IMR-90 (cell line): ENCODE measurements at regions not wholly inside any gene's neighbourhood (a gene's known extent, or its start where the extent isn't known, plus 50 kb on each side); places are given as distances from the start of the nearest gene placed in this dataset.

Experiments
- ATAC-seq: fragments of 200-7000 bp; cut with Tn5 transposase; 2 replicates; pipeline ENCODE4 v1.9.1; 2020; ENCODE audit warnings: low read depth, mild to moderate bottlenecking, moderate library complexity
- BruUV-seq: library from RNA; stranded (reverse); fragments of 400-500 nt; replicated peaks from 2 replicates; lab custom pipeline; 2021; lab: Mats Ljungman, UMichigan
- CTCF ChIA-PET: fragments of 300-600 bp; formaldehyde crosslinking; extraction: SDS; loops from one replicate; lab custom pipeline; 2021; ENCODE audit warnings: antibody characterized with exemption; lab: Yijun Ruan, JAX
- POLR2A ChIA-PET: fragments of 300-600 bp; sonication (Branson Sonifier 250); formaldehyde crosslinking; loops from one replicate; lab custom pipeline; 2022; ENCODE audit warnings: antibody characterized with exemption; ENCODE audit not compliant: unreplicated experiment; lab: Charles Lee
- DNase-seq: peaks from one replicate; pipeline ENCODE4 v3.0.0; 2013
- H2AFZ ChIP-seq: replicated peaks from 2 replicates; pipeline ENCODE3; 2013; ENCODE audit warnings: low read length, mild to moderate bottlenecking; ENCODE audit not compliant: poor library complexity
- H2AK5ac ChIP-seq: 2 replicates; pipeline ENCODE4 v1.6.1; 2013; ENCODE audit warnings: low read depth, low read length, inconsistent platforms
- H2AK9ac ChIP-seq: replicated peaks from 2 replicates; pipeline ENCODE3; 2013; ENCODE audit warnings: mild to moderate bottlenecking, low read depth, low read length, moderate library complexity; ENCODE audit not compliant: poor library complexity
- H2BK120ac ChIP-seq: 2 replicates; pipeline ENCODE4 v1.6.1; 2013; ENCODE audit warnings: low read depth, low read length, inconsistent platforms
- H2BK15ac ChIP-seq: 3 replicates; pipeline ENCODE4 v1.6.1; 2013; ENCODE audit warnings: low read depth, low read length, inconsistent platforms
- H2BK20ac ChIP-seq: 2 replicates; pipeline ENCODE4 v1.6.1; 2013; ENCODE audit warnings: low read depth, mild to moderate bottlenecking, inconsistent platforms, low read length, moderate library complexity
- H2BK5ac ChIP-seq: 2 replicates; pipeline ENCODE4 v1.6.1; 2013; ENCODE audit warnings: mild to moderate bottlenecking, low read depth, low read length, inconsistent platforms; ENCODE audit not compliant: poor library complexity, severe bottlenecking
- H3K14ac ChIP-seq: replicated peaks from 2 replicates; pipeline ENCODE4 v1.6.1; 2013; ENCODE audit warnings: low read depth, low read length, inconsistent platforms
- H3K18ac ChIP-seq: 2 replicates; pipeline ENCODE4 v1.6.1; 2013; ENCODE audit warnings: low read depth, low read length, control low read depth
- H3K23ac ChIP-seq: 2 replicates; pipeline ENCODE4 v1.6.1; 2013; ENCODE audit warnings: low read depth, low read length, inconsistent platforms
- H3K27ac ChIP-seq: 2 replicates; pipeline ENCODE4 v1.5.1; 2013; ENCODE audit warnings: mild to moderate bottlenecking, control low read depth, low read length; ENCODE audit not compliant: insufficient read depth
- H3K27me3 ChIP-seq: 2 replicates; pipeline ENCODE4 v1.6.1; 2013; ENCODE audit warnings: low read length; ENCODE audit not compliant: control insufficient read depth, insufficient read depth
- H3K36me3 ChIP-seq: 2 replicates; pipeline ENCODE4 v1.6.1; 2013; ENCODE audit warnings: low read length, mixed read lengths; ENCODE audit not compliant: control insufficient read depth, insufficient read depth
- H3K4ac ChIP-seq: 2 replicates; pipeline ENCODE4 v1.6.1; 2013; ENCODE audit warnings: low read depth, low read length, inconsistent platforms
- H3K4me1 ChIP-seq: 2 replicates; pipeline ENCODE4 v1.6.1; 2013; ENCODE audit warnings: low read length, mixed read lengths; ENCODE audit not compliant: control insufficient read depth, insufficient read depth
- H3K4me2 ChIP-seq: 2 replicates; pipeline ENCODE4 v1.6.1; 2013; ENCODE audit warnings: low read depth, mild to moderate bottlenecking, control low read depth, low read length, moderate library complexity
- H3K4me3 ChIP-seq: 2 replicates; pipeline ENCODE4 v1.5.1; 2013; ENCODE audit warnings: low read depth, mild to moderate bottlenecking, control low read depth, low read length, moderate library complexity; ENCODE audit not compliant: insufficient read depth
- H3K56ac ChIP-seq: 2 replicates; pipeline ENCODE4 v1.6.1; 2013; ENCODE audit warnings: low read length, inconsistent platforms; ENCODE audit not compliant: insufficient read depth; ENCODE audit errors: extremely low read depth
- H3K79me1 ChIP-seq, 2 experiments: 2 replicates each; pipeline ENCODE4 v1.6.1; 2013; ENCODE audit warnings: low read length in 2 of 2, inconsistent platforms in 1 of 2, low read depth in 1 of 2
- H3K9ac ChIP-seq: 2 replicates; pipeline ENCODE4 v1.6.1; 2013; ENCODE audit warnings: low read depth, low read length, control low read depth
- H3K9me1 ChIP-seq: 2 replicates; pipeline ENCODE4 v1.6.1; 2013; ENCODE audit warnings: low read length, inconsistent platforms; ENCODE audit not compliant: insufficient read depth
- H3K9me3 ChIP-seq: 2 replicates; pipeline ENCODE4 v1.6.1; 2013; ENCODE audit warnings: low read length; ENCODE audit not compliant: control insufficient read depth, insufficient read depth
- H4K20me1 ChIP-seq: 2 replicates; pipeline ENCODE4 v1.6.1; 2013; ENCODE audit warnings: low read length, inconsistent platforms; ENCODE audit not compliant: insufficient read depth
- H4K5ac ChIP-seq: 2 replicates; pipeline ENCODE4 v1.6.1; 2013; ENCODE audit warnings: mild to moderate bottlenecking, low read depth, low read length, control low read depth
- H4K8ac ChIP-seq, 2 experiments: 2 replicates each; pipeline ENCODE4 v1.6.1; 2013; ENCODE audit warnings: low read depth in 2 of 2, low read length in 2 of 2, control low read depth in 1 of 2, inconsistent platforms in 1 of 2
- H4K91ac ChIP-seq: 2 replicates; pipeline ENCODE4 v1.6.1; 2013; ENCODE audit warnings: low read depth, low read length, inconsistent platforms; ENCODE audit not compliant: insufficient read depth
- BHLHE40 ChIP-seq: fragments of 150-350 bp; IDR thresholded peaks from 2 replicates; pipeline ENCODE4 v1.6.1; 2016; ENCODE audit warnings: mild to moderate bottlenecking, low read depth, low read length
- CEBPB ChIP-seq: IDR thresholded peaks from 2 replicates; pipeline ENCODE4 v1.6.1; 2012; ENCODE audit warnings: low read depth, low read length, improper control_type of control experiment
- CHD1 ChIP-seq: IDR thresholded peaks from 2 replicates; pipeline ENCODE4 v1.6.1; 2012; ENCODE audit warnings: low read depth, low read length, improper control_type of control experiment
- FOS ChIP-seq: fragments of 150-350 bp; IDR thresholded peaks from 2 replicates; pipeline ENCODE4 v1.6.1; 2016; ENCODE audit warnings: low read depth, low read length
- MAFK ChIP-seq: IDR thresholded peaks from 2 replicates; pipeline ENCODE4 v1.6.1; 2012; ENCODE audit warnings: low read depth, low read length, improper control_type of control experiment
- MAZ ChIP-seq: IDR thresholded peaks from 2 replicates; pipeline ENCODE4 v1.6.1; 2012; ENCODE audit warnings: low read depth, mild to moderate bottlenecking, low read length, improper control_type of control experiment, moderate library complexity, borderline replicate concordance
- NFE2L2 ChIP-seq: fragments of 150-350 bp; IDR thresholded peaks from 2 replicates; pipeline ENCODE4 v1.6.1; 2016; ENCODE audit warnings: low read depth, mild to moderate bottlenecking, low read length
- POLR2A ChIP-seq: IDR thresholded peaks from 2 replicates; pipeline ENCODE4 v1.6.1; 2012; ENCODE audit warnings: mild to moderate bottlenecking, low read depth, low read length
- RAD21 ChIP-seq: IDR thresholded peaks from 2 replicates; pipeline ENCODE4 v1.6.1; 2012; ENCODE audit warnings: low read length, improper control_type of control experiment
- RCOR1 ChIP-seq: IDR thresholded peaks from 2 replicates; pipeline ENCODE4 v1.6.1; 2012; ENCODE audit warnings: mild to moderate bottlenecking, low read length, improper control_type of control experiment; ENCODE audit not compliant: insufficient replicate concordance
- RFX5 ChIP-seq: IDR thresholded peaks from 2 replicates; pipeline ENCODE4 v1.8.0; 2012; ENCODE audit warnings: low read depth, mild to moderate bottlenecking, low read length, moderate library complexity
- SMC3 ChIP-seq: fragments of 150-350 bp; IDR thresholded peaks from 2 replicates; pipeline ENCODE4 v1.6.1; 2016; ENCODE audit warnings: low read depth, mild to moderate bottlenecking, antibody characterized with exemption, low read length, moderate library complexity
- WGBS, 2 experiments: methylation state at CpG; one replicate each; pipeline versions ENCODE4 v1.1.5 to v1.1.7; 2013; ENCODE audit warnings: missing lambda C conversion rate in 2 of 2; ENCODE audit not compliant: insufficient read length in 1 of 2; ENCODE audit errors: extremely low coverage in 2 of 2; 5-methylcytosine and 5-hydroxymethylcytosine counted together
- dilution Hi-C: fragments of 300-500 bp; cut with HindIII; formaldehyde crosslinking; loops from one replicate; pipeline ENCODE4 v1.14.3; 2018; ENCODE audit warnings: low sequenced_read_pairs; ENCODE audit not compliant: unreplicated experiment
- in situ Hi-C: fragments of 300-500 bp; cut with MboI; formaldehyde crosslinking; loops from 3 replicates; pipeline ENCODE4 v1.14.3; 2019; ENCODE audit warnings: low sequenced_read_pairs, inconsistent platforms, mixed read lengths
- intact Hi-C: fragments of 100-400 bp; cut with micrococcal nuclease; formaldehyde crosslinking; loops from 2 replicates; pipeline ENCODE4 v1.10.0; 2022
- TF ChIP-seq, protein P1 (sequence below): fragments of 150-350 bp; IDR thresholded peaks from 2 replicates; pipeline ENCODE4 v1.6.1; 2017; ENCODE audit warnings: mild to moderate bottlenecking, antibody characterized with exemption, low read length, low read depth
- TF ChIP-seq, protein P2 (sequence below): fragments of 150-350 bp; IDR thresholded peaks from 2 replicates; pipeline ENCODE4 v1.6.1; 2016; ENCODE audit warnings: low read depth, mild to moderate bottlenecking, low read length, moderate library complexity, borderline replicate concordance
- TF ChIP-seq, protein P3 (sequence below): conservative IDR thresholded peaks from 2 replicates; pipeline ENCODE4 v1.5.1; 2012; ENCODE audit warnings: mild to moderate bottlenecking, low read depth, low read length, improper control_type of control experiment

DNA sequence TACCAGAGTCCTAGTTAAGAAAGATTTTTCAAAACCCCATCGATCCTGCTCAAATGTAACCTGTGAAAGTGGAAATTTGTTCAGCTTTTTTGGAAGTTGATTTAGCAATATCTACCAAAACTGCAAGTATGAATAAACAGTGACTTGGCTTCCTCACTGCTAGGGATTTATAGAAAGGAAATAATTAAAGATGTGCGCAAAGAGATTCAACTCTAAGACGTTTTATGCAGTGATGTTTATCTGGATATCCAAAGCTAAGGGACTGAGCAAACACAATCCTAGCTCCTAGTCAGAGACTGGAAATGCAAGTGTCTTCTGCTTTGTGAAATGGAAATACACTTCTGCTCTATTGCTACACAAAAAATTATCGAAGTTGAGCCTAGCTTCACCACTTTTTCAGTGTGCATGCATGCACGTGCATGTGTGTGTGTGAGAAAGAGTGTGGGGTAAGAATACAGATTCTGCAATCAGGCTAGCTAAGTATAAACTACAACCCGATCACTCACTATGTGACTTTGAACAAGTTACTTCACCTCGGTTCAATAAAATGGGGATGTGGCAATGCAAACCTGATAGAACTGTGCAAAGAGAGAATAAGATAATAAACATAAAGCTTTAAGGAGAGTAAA, 52.1 kb upstream of the FOXF1 start:
- H3K4ac ChIP-seq = peak overlapping the region; percentile 96
- peak overlapping the region; percentile 23 for H2BK15ac ChIP-seq
- H2AK9ac ChIP-seq = no peak overlapping the region
- peak overlapping the region; percentile 93 for H3K27ac ChIP-seq
- H3K14ac ChIP-seq = peak overlapping the region; percentile 50
- ChIA-PET POLR2A (no interaction called here), CTCF (interaction anchor here (0.6 to 1.9 kb wide), 3 partner anchors 206 to 330 kb away, joined by 3 to 7 read pairs (median 5); no protein-coding TSS in a partner anchor)
- H4K20me1 ChIP-seq = peaks cover 3% of the 10 kb centered on the region; the same call in 1 of the 2 replicates
- peak overlapping the region; percentile 93 for H3K56ac ChIP-seq
- ATAC-seq (no peak), DNase-seq (no peak)
- peak overlapping the region; percentile 70 for H2BK120ac ChIP-seq
- WGBS, 2 experiments = no CpG with 5 or more reads among the region's 7 CpGs
- peaks cover 24% of the 10 kb centered on the region for H3K9me1 ChIP-seq
- H3K4me1 ChIP-seq = peaks cover 34% of the 10 kb centered on the region
- no peak overlapping the region for H3K4me3 ChIP-seq
- intact Hi-C loops (loop anchor here (5.0 kb wide), 3 partner anchors 156 to 386 kb away; no protein-coding TSS in a partner anchor), in situ Hi-C loops (loop anchor here (5.0 kb wide), 1 partner anchor 61 kb away; no protein-coding TSS in a partner anchor), dilution Hi-C loops (no loop called here)
- H3K36me3 ChIP-seq = peaks cover 3% of the 10 kb centered on the region; the same call in 1 of the 2 replicates
- peak overlapping the region; percentile 88 for H2BK5ac ChIP-seq
- peaks cover 11 to 53% of the 10 kb centered on the region in 2 experiments for H3K79me1 ChIP-seq
- no peak overlapping the region for H2AFZ ChIP-seq
- peak overlapping the region; percentile 71 for H3K9ac ChIP-seq
- peaks cover 7% of the 10 kb centered on the region for H3K9me3 ChIP-seq
- H4K91ac ChIP-seq = peak overlapping the region; percentile 71
- H3K27me3 ChIP-seq = no peaks in the 10 kb centered on the region
- peak overlapping the region; percentile 75 for H3K4me2 ChIP-seq
- H4K8ac ChIP-seq = peak overlapping the region; percentile 42 to 65
- H3K18ac ChIP-seq = peak overlapping the region; percentile 93
- peak overlapping the region; percentile 53 for H2AK5ac ChIP-seq
- H4K5ac ChIP-seq = peak overlapping the region; percentile 78
- TSS peak; percentile 70 for BruUV-seq
- H2BK20ac ChIP-seq = peak overlapping the region; percentile 80
- H3K23ac ChIP-seq = peak overlapping the region; percentile 15
- TF ChIP-seq SMC3 (no peak), RAD21 (no peak; the same call in 1 of the 2 replicates), CHD1 (no peak), CEBPB (peak; percentile 49), RCOR1 (no peak), RFX5 (no peak), NFE2L2 (peak; percentile 30; the same call in 1 of the 2 replicates), POLR2A (peak; percentile 48), MAZ (no peak), MAFK (no peak), BHLHE40 (peak; percentile 70), FOS (no peak)
- TF ChIP-seq, protein P1, sequence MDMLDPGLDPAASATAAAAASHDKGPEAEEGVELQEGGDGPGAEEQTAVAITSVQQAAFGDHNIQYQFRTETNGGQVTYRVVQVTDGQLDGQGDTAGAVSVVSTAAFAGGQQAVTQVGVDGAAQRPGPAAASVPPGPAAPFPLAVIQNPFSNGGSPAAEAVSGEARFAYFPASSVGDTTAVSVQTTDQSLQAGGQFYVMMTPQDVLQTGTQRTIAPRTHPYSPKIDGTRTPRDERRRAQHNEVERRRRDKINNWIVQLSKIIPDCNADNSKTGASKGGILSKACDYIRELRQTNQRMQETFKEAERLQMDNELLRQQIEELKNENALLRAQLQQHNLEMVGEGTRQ = no peak
- TF ChIP-seq, protein P2, sequence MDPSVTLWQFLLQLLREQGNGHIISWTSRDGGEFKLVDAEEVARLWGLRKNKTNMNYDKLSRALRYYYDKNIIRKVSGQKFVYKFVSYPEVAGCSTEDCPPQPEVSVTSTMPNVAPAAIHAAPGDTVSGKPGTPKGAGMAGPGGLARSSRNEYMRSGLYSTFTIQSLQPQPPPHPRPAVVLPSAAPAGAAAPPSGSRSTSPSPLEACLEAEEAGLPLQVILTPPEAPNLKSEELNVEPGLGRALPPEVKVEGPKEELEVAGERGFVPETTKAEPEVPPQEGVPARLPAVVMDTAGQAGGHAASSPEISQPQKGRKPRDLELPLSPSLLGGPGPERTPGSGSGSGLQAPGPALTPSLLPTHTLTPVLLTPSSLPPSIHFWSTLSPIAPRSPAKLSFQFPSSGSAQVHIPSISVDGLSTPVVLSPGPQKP = no peak
- TF ChIP-seq, protein P3, sequence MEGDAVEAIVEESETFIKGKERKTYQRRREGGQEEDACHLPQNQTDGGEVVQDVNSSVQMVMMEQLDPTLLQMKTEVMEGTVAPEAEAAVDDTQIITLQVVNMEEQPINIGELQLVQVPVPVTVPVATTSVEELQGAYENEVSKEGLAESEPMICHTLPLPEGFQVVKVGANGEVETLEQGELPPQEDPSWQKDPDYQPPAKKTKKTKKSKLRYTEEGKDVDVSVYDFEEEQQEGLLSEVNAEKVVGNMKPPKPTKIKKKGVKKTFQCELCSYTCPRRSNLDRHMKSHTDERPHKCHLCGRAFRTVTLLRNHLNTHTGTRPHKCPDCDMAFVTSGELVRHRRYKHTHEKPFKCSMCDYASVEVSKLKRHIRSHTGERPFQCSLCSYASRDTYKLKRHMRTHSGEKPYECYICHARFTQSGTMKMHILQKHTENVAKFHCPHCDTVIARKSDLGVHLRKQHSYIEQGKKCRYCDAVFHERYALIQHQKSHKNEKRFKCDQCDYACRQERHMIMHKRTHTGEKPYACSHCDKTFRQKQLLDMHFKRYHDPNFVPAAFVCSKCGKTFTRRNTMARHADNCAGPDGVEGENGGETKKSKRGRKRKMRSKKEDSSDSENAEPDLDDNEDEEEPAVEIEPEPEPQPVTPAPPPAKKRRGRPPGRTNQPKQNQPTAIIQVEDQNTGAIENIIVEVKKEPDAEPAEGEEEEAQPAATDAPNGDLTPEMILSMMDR = no peak
